ENCODE measurements at regions not wholly inside any gene's neighbourhood (a gene's known extent, or its start where the extent isn't known, plus 50 kb on each side); places are given as distances from the start of the nearest gene placed in this dataset.

DNA sequence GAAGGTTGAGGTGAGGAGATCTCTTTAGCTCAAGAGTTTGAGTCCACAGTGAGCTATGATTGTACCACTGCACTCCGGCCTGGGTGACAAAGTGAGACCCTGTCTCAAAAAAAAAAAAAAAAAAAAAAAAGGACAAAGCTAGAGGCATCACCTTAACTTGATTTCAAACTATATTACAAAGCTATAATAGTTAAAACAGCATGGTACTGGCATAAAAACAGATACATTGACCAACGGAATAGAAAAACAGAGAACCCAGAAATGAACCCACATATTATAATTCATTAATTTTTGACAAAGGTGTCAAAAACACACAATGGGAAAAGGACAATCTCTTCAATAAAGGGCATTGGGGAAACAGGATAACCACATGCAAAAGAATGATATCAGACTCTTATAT is 50.8 kb upstream of the MBOAT1 start:
- no peak for TF ChIP-seq POLR2A (IDR thresholded peaks at IDR 0.05; ENCODE audit: extremely low read depth, insufficient read length)
- TF ChIP-seq CTCF (IDR thresholded peaks at IDR 0.05; ENCODE audit: low read depth, low read length): no peak
- TF ChIP-seq MAX (IDR thresholded peaks at IDR 0.05; ENCODE audit: low read depth, low read length): no peak
- TF ChIP-seq MYC (IDR thresholded peaks at IDR 0.05; ENCODE audit: low read depth, low read length): no peak

All from NB4 (cell line).